GM12873 (cell line): ENCODE measurements at regions not wholly inside any gene's neighbourhood (a gene's known extent, or its start where the extent isn't known, plus 50 kb on each side); places are given as distances from the start of the nearest gene placed in this dataset.

Experiments used
- CTCF ChIP-seq: IDR thresholded peaks from 2 replicates; pipeline ENCODE4 v1.5.1; 2012; ENCODE audit warnings: low read depth, mild to moderate bottlenecking, moderate library complexity, low read length, control low read depth; ENCODE audit not compliant: insufficient read depth; ENCODE audit errors: missing control alignments

- TF ChIP-seq CTCF = no peak
Observed at GRCh38 chr13:40319699-40320579, 346.5 kb downstream of the FOXO1 start.

GRCh38 chr13:40328091-40328490 is 338.4 kb downstream of the FOXO1 start:
- TF ChIP-seq CTCF = no peak

DNA sequence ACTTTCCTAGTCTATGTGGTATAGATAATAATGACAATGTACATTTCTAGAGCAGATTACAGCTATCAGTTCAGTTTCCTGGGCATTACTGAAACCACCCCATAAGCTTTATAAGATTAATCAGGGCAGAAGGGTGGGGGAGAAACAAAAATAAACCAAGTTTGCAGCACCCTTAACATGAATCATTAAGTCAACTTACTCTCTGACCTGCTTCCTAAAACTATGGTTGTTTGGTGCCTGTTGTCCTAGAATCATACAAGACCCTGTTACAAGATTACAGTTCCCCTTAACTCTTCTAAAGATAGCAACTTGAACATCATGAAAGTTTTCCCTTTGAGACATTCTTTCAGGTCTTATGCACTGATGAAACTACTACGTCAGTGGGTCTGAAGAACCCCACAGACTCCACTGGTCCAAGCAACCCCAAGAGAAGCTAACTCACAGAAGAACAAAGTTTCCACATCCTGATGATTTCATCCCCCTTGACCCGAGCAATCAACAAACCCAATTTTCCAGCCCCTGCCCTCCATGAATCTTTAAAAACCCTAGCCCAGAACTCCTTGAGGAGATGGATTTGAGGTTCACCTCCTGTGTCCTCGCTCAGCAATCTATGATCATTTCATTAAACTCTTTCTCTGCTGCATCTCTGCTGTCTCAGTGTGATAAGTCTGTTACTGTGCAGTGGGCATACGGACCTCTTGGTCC is 336.5 kb downstream of the FOXO1 start:
- no peak for TF ChIP-seq CTCF

GRCh38 chr13:40330950-40331349 is 335.5 kb downstream of the FOXO1 start:
- TF ChIP-seq CTCF = no peak

DNA sequence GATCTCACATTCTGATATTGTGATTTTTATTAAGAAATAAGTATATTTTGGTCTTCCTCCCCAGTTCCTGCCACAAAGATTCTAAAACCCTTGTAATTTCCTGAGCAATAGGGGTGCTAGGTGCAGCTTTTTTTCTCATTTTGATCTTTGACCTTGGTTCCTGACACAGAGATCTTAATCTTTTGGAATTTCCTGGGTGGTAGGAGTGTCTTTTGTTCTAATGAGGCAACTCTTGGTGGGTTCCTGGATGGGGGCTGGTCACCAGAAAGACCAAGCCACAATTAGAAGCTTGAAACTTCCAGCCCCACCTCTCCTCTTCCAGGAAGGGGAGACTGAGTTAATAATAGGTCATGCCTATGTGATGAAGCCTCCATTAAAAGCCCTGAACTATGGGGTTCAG is 334.6 kb downstream of the FOXO1 start:
- no peak for TF ChIP-seq CTCF

- TF ChIP-seq CTCF = no peak
Observed at GRCh38 chr13:40333226-40333625, 333.2 kb downstream of the FOXO1 start.

DNA sequence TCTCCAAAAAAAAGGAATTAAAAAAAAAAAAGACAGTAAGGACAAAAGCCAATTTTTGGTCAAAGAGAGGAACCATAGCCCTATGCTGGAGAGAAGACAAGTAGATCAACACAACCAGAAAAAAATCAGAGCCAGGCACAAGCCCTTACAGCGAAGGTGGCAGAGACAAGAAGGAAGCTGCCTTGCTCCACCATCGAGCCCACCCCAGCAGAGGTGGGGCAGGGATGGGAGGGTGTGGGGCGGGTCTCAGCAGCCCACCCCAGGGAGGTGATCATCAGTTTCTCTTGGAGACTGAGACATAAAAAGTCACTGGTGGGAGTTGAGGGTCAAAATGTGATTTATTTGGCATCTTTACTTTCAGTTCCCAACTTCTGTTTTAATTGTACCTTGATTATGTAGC is 332.4 kb downstream of the FOXO1 start:
- TF ChIP-seq CTCF = no peak
